ENCODE measurements at regions not wholly inside any gene's neighbourhood (a gene's known extent, or its start where the extent isn't known, plus 50 kb on each side); places are given as distances from the start of the nearest gene placed in this dataset.
"Not testable (repeated sequence)": the region's sequence is repeated elsewhere in the genome, so short reads cannot be mapped to it uniquely, and the experiment has no call there.

DNA sequence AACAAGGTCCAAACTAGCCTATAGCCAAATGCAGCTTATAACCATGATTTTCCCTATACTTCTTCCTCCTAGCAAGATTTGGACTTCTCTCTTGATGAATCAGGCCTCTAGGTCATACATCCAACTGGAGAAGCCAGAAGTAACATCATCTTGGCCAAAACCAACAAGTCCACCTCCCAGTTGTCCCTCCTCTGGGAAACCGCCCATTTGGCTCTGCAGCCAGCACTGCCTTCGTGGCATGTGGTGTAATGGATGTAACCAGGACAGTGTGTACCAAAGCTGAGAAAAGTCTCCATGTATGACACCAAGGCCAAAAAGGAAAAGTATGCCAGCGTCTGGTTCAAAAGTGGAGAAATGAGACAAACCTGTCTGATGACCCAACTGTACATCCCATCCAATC, 59.3 kb upstream of the VASH1 start:
- no peak overlapping the region for H3K4me3 ChIP-seq (replicated peaks in 1 of 4; ENCODE audit: control extremely low read depth in 1 of 4, insufficient read depth in 1 of 4, low read depth in 3 of 4, low read length in 4 of 4)
- TF ChIP-seq EZH2 (IDR thresholded peaks at IDR 0.05; ENCODE audit: low read length, missing control alignments) (no peak), CTCF (conservative IDR thresholded peaks at IDR 0.05 in 1 of 2, IDR thresholded peaks at IDR 0.05 in 1 of 2; ENCODE audit: low read depth in 1 of 2, low read length in 2 of 2) (no peak)

GRCh38 chr14:76705214-76705613, 56.1 kb upstream of the VASH1 start:
- no peak for DNase-seq (ENCODE audit: low read depth in 2 of 2)
- Histone ChIP-seq H2AFZ (ENCODE audit: low read length) (no peak overlapping the region), H3K4me1 (ENCODE audit: control insufficient read depth, extremely low read depth, insufficient read depth, low read length) (no peaks in the 10 kb centered on the region), H3K9ac (ENCODE audit: insufficient read depth, low read length) (no peak overlapping the region), H3K27me3 (ENCODE audit: control insufficient read depth, insufficient read depth, low read length) (no peaks in the 10 kb centered on the region), H3K27ac (ENCODE audit: insufficient read depth, low read length) (no peak overlapping the region), H3K36me3 (ENCODE audit: control insufficient read depth, insufficient read depth, low read length) (no peaks in the 10 kb centered on the region), H3K4me2 (ENCODE audit: extremely low read depth, insufficient read depth, low read length) (no peak overlapping the region), H3K4me3 (replicated peaks in 1 of 4; ENCODE audit: control extremely low read depth in 1 of 4, insufficient read depth in 1 of 4, low read depth in 3 of 4, low read length in 4 of 4) (no peak overlapping the region), H4K20me1 (ENCODE audit: control insufficient read depth, extremely low read depth, insufficient read depth, low read length) (no peaks in the 10 kb centered on the region), H3K9me3 (ENCODE audit: control insufficient read depth, insufficient read depth, low read depth, low read length) (no peaks in the 10 kb centered on the region), H3K79me2 (ENCODE audit: control insufficient read depth, insufficient read depth, low read length) (no peaks in the 10 kb centered on the region)
- TF ChIP-seq CTCF (conservative IDR thresholded peaks at IDR 0.05 in 1 of 2, IDR thresholded peaks at IDR 0.05 in 1 of 2; ENCODE audit: low read depth in 1 of 2, low read length in 2 of 2) (no peak), EZH2 (IDR thresholded peaks at IDR 0.05; ENCODE audit: low read length, missing control alignments) (no peak)

More for the DNA sequence above, 59.3 kb upstream of the VASH1 start:
- Histone ChIP-seq H3K9me3 (ENCODE audit: control insufficient read depth, insufficient read depth, low read depth, low read length) (no peaks in the 10 kb centered on the region), H4K20me1 (ENCODE audit: control insufficient read depth, extremely low read depth, insufficient read depth, low read length) (no peaks in the 10 kb centered on the region), H3K36me3 (ENCODE audit: control insufficient read depth, insufficient read depth, low read length) (no peaks in the 10 kb centered on the region), H3K9ac (ENCODE audit: insufficient read depth, low read length) (no peak overlapping the region), H3K4me1 (ENCODE audit: control insufficient read depth, extremely low read depth, insufficient read depth, low read length) (no peaks in the 10 kb centered on the region), H3K27ac (ENCODE audit: insufficient read depth, low read length) (no peak overlapping the region), H3K27me3 (ENCODE audit: control insufficient read depth, insufficient read depth, low read length) (no peaks in the 10 kb centered on the region), H2AFZ (ENCODE audit: low read length) (no peak overlapping the region), H3K79me2 (ENCODE audit: control insufficient read depth, insufficient read depth, low read length) (no peaks in the 10 kb centered on the region), H3K4me2 (ENCODE audit: extremely low read depth, insufficient read depth, low read length) (no peak overlapping the region)
- DNase-seq (ENCODE audit: low read depth in 2 of 2) = no peak

DNA sequence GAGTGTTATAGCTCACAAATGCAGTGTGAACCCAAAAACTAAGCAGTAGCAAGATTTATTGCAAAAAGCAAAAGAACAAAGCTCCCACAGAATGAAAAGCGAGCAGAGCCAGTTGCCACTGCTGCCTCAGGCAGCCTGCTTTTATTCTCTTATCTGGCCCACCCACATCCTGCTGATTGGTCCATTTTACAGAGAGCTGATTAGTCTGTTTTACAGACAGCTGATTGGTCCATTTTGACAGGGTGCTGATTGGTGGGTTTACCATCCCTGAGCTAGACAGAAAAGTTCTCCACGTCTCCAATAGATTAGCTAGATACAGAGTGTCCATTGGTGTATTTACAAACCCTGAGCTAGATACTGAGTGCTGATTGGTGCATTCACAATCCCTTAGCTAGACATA, 55.1 kb upstream of the VASH1 start:
- not testable (repeated sequence) for H2AFZ ChIP-seq (ENCODE audit: low read length); H4K20me1 ChIP-seq (ENCODE audit: control insufficient read depth, extremely low read depth, insufficient read depth, low read length); H3K4me1 ChIP-seq (ENCODE audit: control insufficient read depth, extremely low read depth, insufficient read depth, low read length)

More for the DNA sequence above, 55.1 kb upstream of the VASH1 start:
- H3K4me3 ChIP-seq (replicated peaks in 1 of 4; ENCODE audit: control extremely low read depth in 1 of 4, insufficient read depth in 1 of 4, low read depth in 3 of 4, low read length in 4 of 4); H3K27me3 ChIP-seq (ENCODE audit: control insufficient read depth, insufficient read depth, low read length); H3K27ac ChIP-seq (ENCODE audit: insufficient read depth, low read length); H3K79me2 ChIP-seq (ENCODE audit: control insufficient read depth, insufficient read depth, low read length); H3K4me2 ChIP-seq (ENCODE audit: extremely low read depth, insufficient read depth, low read length); DNase-seq (ENCODE audit: low read depth in 2 of 2); H3K9ac ChIP-seq (ENCODE audit: insufficient read depth, low read length); H3K9me3 ChIP-seq (ENCODE audit: control insufficient read depth, insufficient read depth, low read depth, low read length); H3K36me3 ChIP-seq (ENCODE audit: control insufficient read depth, insufficient read depth, low read length): not testable (repeated sequence)

Measured in fibroblast of lung (primary cell).